CD4-positive, alpha-beta T cell (primary cell): ENCODE measurements at regions not wholly inside any gene's neighbourhood (a gene's known extent, or its start where the extent isn't known, plus 50 kb on each side); places are given as distances from the start of the nearest gene placed in this dataset.
"Not testable (repeated sequence)": the region's sequence is repeated elsewhere in the genome, so short reads cannot be mapped to it uniquely, and the experiment has no call there.

ENCODE experiments used
- ATAC-seq: fragments of 200-7000 bp; cut with Tn5 transposase; one replicate; pipeline ENCODE4 v1.10.0; 2022; ENCODE audit warnings: mild to moderate bottlenecking; ENCODE audit not compliant: poor library complexity
- CTCF ChIA-PET: fragments of 350-600 bp; sonication (Branson Sonifier 250); formaldehyde crosslinking; loops from one replicate; lab custom pipeline; 2021; ENCODE audit warnings: antibody characterized with exemption, inconsistent platforms; lab: Charles Lee
- POLR2A ChIA-PET: fragments of 350-600 bp; sonication (Branson Sonifier 250); formaldehyde crosslinking; loops from one replicate; lab custom pipeline; 2021; ENCODE audit warnings: antibody characterized with exemption, inconsistent platforms; lab: Charles Lee
- DNase-seq, 14 experiments: peaks; one replicate each; pipeline ENCODE4 v3.0.0-alpha.2; 2013 to 2020; ENCODE audit warnings: mixed read lengths in 2 of 14
- H3K27ac ChIP-seq, 2 donors: one replicate each; pipeline versions ENCODE4 v1.5.1 to v1.7.0; 2013; ENCODE audit warnings: low read length in 2 of 2, low read depth in 1 of 2, mild to moderate bottlenecking in 1 of 2
- H3K27me3 ChIP-seq, 2 experiments: 1 replicate in 1 of 2; 2 replicates in 1 of 2; pipeline versions ENCODE4 v1.6.1 to v1.7.0; 2013; ENCODE audit warnings: low read length in 2 of 2, control low read depth in 1 of 2, mild to moderate bottlenecking in 1 of 2, moderate library complexity in 1 of 2; ENCODE audit not compliant: insufficient read depth in 2 of 2, control insufficient read depth in 1 of 2
- H3K36me3 ChIP-seq: one replicate; pipeline ENCODE4 v1.6.1; 2013; ENCODE audit warnings: low read length, control low read depth; ENCODE audit not compliant: insufficient read depth
- H3K4me1 ChIP-seq: one replicate; pipeline ENCODE4 v1.6.1; 2013; ENCODE audit warnings: low read length, control low read depth; ENCODE audit not compliant: insufficient read depth
- H3K4me3 ChIP-seq: one replicate; pipeline ENCODE4 v1.5.1; 2013; ENCODE audit warnings: mild to moderate bottlenecking, low read length, moderate library complexity
- H3K9me3 ChIP-seq, 2 experiments: 1 replicate in 1 of 2; 2 replicates in 1 of 2; pipeline versions ENCODE4 v1.6.1 to v1.7.0; 2013; ENCODE audit warnings: low read length in 2 of 2, mild to moderate bottlenecking in 2 of 2, control low read depth in 1 of 2, moderate library complexity in 1 of 2; ENCODE audit not compliant: control insufficient read depth in 1 of 2, insufficient read depth in 1 of 2
- H3K27ac Mint-ChIP-seq: one replicate; pipeline ENCODE4 v1.8.0; 2020; ENCODE audit warnings: mixed read lengths
- H3K27me3 Mint-ChIP-seq: one replicate; pipeline ENCODE4 v1.8.0; 2021; ENCODE audit warnings: mixed read lengths
- H3K36me3 Mint-ChIP-seq: one replicate; pipeline ENCODE4 v1.8.0; 2021; ENCODE audit warnings: low read depth, mixed read lengths
- H3K4me1 Mint-ChIP-seq: one replicate; pipeline ENCODE4 v1.8.0; 2021; ENCODE audit warnings: low read depth, mixed read lengths
- H3K4me3 Mint-ChIP-seq: one replicate; pipeline ENCODE4 v1.8.0; 2020; ENCODE audit warnings: mild to moderate bottlenecking, mixed read lengths
- H3K9me3 Mint-ChIP-seq: one replicate; pipeline ENCODE4 v1.8.0; 2020; ENCODE audit warnings: mixed read lengths
- intact Hi-C, 2 experiments: fragments of 100-400 bp; cut with DNase I in 1 of 2; cut with micrococcal nuclease in 1 of 2; formaldehyde crosslinking; loops; one replicate each; pipeline versions ENCODE4 v1.15.1 to v1.9.0; 2023 to 2025; cut with DNase I, micrococcal nuclease
- TF ChIP-seq, protein P1 (sequence below): fragments of 200-600 bp; IDR thresholded peaks from one replicate; pipeline ENCODE4 v1.8.0; 2022; ENCODE audit warnings: antibody characterized with exemption, mild to moderate bottlenecking

DNA sequence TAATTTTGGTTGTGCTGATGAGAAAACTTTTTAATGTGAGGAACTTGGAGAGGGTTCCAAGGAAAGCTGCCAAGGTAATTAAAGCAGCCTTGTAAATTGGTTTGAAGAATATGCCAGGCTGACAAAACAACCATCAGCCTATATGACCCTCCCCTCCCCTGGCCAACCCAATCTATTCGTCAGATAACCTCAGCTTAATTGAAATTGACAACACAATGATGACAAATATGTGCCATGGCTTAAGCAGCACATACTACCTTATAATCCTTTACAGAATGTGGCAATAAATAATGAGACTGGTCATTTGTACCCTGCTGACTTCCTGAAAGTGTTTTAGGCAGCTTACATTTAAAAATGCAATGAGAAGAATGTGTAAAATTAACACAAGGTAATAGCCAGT is 118.2 kb downstream of the EFHB start:
- H3K4me1 Mint-ChIP-seq, result no peaks in the 10 kb centered on the region
- H3K36me3 ChIP-seq, result no peaks in the 10 kb centered on the region
- intact Hi-C loops, result no loop called here
- DNase-seq (no peak), ATAC-seq (no peak)
- no peaks in the 10 kb centered on the region for H3K36me3 Mint-ChIP-seq
- TF ChIP-seq, protein P1, sequence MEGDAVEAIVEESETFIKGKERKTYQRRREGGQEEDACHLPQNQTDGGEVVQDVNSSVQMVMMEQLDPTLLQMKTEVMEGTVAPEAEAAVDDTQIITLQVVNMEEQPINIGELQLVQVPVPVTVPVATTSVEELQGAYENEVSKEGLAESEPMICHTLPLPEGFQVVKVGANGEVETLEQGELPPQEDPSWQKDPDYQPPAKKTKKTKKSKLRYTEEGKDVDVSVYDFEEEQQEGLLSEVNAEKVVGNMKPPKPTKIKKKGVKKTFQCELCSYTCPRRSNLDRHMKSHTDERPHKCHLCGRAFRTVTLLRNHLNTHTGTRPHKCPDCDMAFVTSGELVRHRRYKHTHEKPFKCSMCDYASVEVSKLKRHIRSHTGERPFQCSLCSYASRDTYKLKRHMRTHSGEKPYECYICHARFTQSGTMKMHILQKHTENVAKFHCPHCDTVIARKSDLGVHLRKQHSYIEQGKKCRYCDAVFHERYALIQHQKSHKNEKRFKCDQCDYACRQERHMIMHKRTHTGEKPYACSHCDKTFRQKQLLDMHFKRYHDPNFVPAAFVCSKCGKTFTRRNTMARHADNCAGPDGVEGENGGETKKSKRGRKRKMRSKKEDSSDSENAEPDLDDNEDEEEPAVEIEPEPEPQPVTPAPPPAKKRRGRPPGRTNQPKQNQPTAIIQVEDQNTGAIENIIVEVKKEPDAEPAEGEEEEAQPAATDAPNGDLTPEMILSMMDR, result no peak
- H3K27me3 Mint-ChIP-seq, result no peaks in the 10 kb centered on the region
- ChIA-PET POLR2A (no interaction called here), CTCF (interaction anchor here (0.6 kb wide), 1 partner anchor 818 kb away, joined by 3 read pairs; no protein-coding TSS in a partner anchor)
- H3K27ac Mint-ChIP-seq, result no peak overlapping the region
- no peaks in the 10 kb centered on the region for H3K27me3 ChIP-seq
- H3K4me1 ChIP-seq, result no peaks in the 10 kb centered on the region
- no peak overlapping the region for H3K27ac ChIP-seq
- no peak overlapping the region for H3K4me3 ChIP-seq
- H3K4me3 Mint-ChIP-seq, result no peak overlapping the region
- no peaks in the 10 kb centered on the region for H3K9me3 ChIP-seq
- peaks cover 2% of the 10 kb centered on the region for H3K9me3 Mint-ChIP-seq

DNA sequence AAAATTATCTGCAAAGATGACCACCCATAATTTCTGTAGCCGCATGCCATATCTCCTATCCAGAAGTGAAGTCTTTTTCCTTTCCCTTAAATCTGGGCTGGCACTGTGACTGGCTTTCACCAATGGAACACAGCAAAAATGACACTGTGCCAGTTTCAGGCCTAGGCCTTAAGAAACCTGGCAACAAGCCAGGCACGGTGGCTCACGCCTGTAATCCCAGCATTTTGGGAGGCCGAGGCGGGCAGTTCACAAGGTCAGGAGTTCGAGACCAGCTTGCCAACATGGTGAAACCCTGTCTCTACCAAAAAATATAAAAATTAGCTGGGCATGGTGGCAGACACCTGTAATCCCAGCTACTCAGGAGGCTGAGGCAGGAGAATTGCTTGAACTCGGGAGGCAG is 120.3 kb downstream of the EFHB start:
- H3K9me3 ChIP-seq, CTCF ChIA-PET, H3K27me3 Mint-ChIP-seq, H3K9me3 Mint-ChIP-seq, DNase-seq, H3K4me3 ChIP-seq, H3K36me3 Mint-ChIP-seq, H3K27me3 ChIP-seq, ATAC-seq, H3K4me1 Mint-ChIP-seq, H3K4me1 ChIP-seq, H3K4me3 Mint-ChIP-seq, H3K36me3 ChIP-seq, H3K27ac Mint-ChIP-seq, H3K27ac ChIP-seq, intact Hi-C loops, POLR2A ChIA-PET: not testable (repeated sequence)

DNA sequence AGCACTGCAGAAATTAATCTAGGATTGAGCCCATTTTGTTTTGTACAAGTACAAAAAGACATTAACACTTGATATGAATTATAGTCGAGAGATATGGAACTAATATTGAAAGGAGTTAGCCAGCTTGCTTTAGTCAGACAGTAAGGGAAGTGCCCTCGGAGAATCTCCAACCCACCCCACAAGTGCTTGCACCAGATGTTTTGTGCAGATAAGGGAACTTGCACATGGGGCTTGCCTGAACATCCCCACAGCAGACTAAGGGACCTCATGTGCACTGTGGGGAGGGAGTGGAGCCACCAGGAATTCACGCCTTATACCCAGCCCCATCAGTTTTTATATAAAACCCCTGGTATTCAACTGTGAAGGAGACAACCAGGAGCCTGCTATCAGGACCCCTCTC is 122.3 kb downstream of the EFHB start:
- no peaks in the 10 kb centered on the region for H3K27me3 ChIP-seq
- TF ChIP-seq, protein P1, result no peak
- H3K4me1 Mint-ChIP-seq, result no peaks in the 10 kb centered on the region
- H3K9me3 Mint-ChIP-seq, result no peaks in the 10 kb centered on the region
- no peaks in the 10 kb centered on the region for H3K36me3 ChIP-seq
- H3K27ac Mint-ChIP-seq, result no peak overlapping the region
- no peak overlapping the region for H3K4me3 ChIP-seq
- ChIA-PET CTCF (no interaction called here), POLR2A (interaction anchor here (0.8 kb wide), 1 partner anchor 12 kb away, joined by 3 read pairs; no protein-coding TSS in a partner anchor)
- ATAC-seq, result no peak
- no peak for DNase-seq
- intact Hi-C loops, result no loop called here
- no peaks in the 10 kb centered on the region for H3K27me3 Mint-ChIP-seq
- no peak overlapping the region for H3K27ac ChIP-seq
- no peak overlapping the region for H3K4me3 Mint-ChIP-seq
- no peaks in the 10 kb centered on the region for H3K9me3 ChIP-seq
- H3K36me3 Mint-ChIP-seq, result no peaks in the 10 kb centered on the region
- no peaks in the 10 kb centered on the region for H3K4me1 ChIP-seq

DNA sequence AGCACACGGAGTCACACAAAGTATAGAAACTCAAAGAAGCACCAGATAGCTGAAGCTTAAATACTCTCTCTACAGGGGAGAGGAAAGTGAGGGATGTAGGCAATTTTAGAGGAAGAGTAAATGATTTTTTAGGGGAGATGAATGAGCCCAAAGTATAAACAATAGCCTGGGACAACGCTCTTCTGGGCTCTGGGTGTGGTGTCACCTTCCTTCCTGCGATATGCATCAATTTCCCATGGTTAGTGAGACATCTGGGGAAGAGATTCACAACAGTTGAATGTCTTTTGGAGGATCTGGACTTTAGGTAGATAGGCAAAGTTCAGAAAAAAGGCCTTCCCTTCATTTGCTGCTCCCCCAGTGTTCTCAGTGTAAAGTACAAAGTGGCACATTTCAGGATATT is 125.2 kb downstream of the EFHB start:
- H3K36me3 ChIP-seq, result no peaks in the 10 kb centered on the region
- no peaks in the 10 kb centered on the region for H3K4me1 Mint-ChIP-seq
- no peaks in the 10 kb centered on the region for H3K4me1 ChIP-seq
- ChIA-PET POLR2A (no interaction called here), CTCF (no interaction called here)
- TF ChIP-seq, protein P1, result no peak
- peaks cover 6% of the 10 kb centered on the region for H3K27me3 Mint-ChIP-seq
- H3K27ac ChIP-seq, result no peak overlapping the region
- no peaks in the 10 kb centered on the region for H3K36me3 Mint-ChIP-seq
- H3K9me3 ChIP-seq, result peaks cover under 1 to 7% of the 10 kb centered on the region in 2 experiments
- H3K4me3 Mint-ChIP-seq, result no peak overlapping the region
- ATAC-seq, result no peak
- no peak overlapping the region for H3K4me3 ChIP-seq
- no peaks in the 10 kb centered on the region for H3K27me3 ChIP-seq
- intact Hi-C loops, result no loop called here
- no peak overlapping the region for H3K27ac Mint-ChIP-seq
- no peaks in the 10 kb centered on the region for H3K9me3 Mint-ChIP-seq
- DNase-seq, result no peak
